K562 (cell line): ENCODE measurements at regions not wholly inside any gene's neighbourhood (a gene's known extent, or its start where the extent isn't known, plus 50 kb on each side); places are given as distances from the start of the nearest gene placed in this dataset.

Source experiments
- ATAC-seq: fragments of 200-7000 bp; cut with Tn5 transposase; 3 replicates; pipeline ENCODE4 v1.9.1; 2020; ENCODE audit warnings: moderate library complexity
- BruUV-seq: library from RNA; stranded (reverse); fragments of 400-500 nt; replicated peaks from 2 replicates; lab custom pipeline; 2021; lab: Mats Ljungman, UMichigan
- CTCF ChIA-PET: fragments of 300-600 bp; formaldehyde crosslinking; extraction: SDS; loops from one replicate; lab custom pipeline; 2021; ENCODE audit warnings: low intra/inter-chr PET ratio; lab: Yijun Ruan, JAX
- POLR2A ChIA-PET: fragments of 300-600, 350-650 bp; sonication (Branson Sonifier 250); formaldehyde crosslinking; extraction: SDS; loops from one replicate; lab custom pipeline; 2021; ENCODE audit warnings: antibody characterized with exemption, inconsistent platforms; lab: Yijun Ruan, JAX
- DNase-seq, 4 experiments: peaks; one replicate each; pipeline versions ENCODE4 v3.0.0 to v3.0.0-alpha.2; 2011 to 2018; ENCODE audit warnings: low spot score in 3 of 4, mixed read lengths in 3 of 4; ENCODE audit errors: extremely low read depth in 1 of 4
- FAIRE-seq: peaks from 2 replicates; lab custom pipeline; 2011; peaks lifted over from hg19 to GRCh38; lab: Jason Lieb, UNC
- H2AFZ ChIP-seq: 2 replicates; pipeline ENCODE4 v1.6.0; 2011; ENCODE audit warnings: low read depth, low read length, control low read depth, inconsistent platforms
- H3K27ac ChIP-seq: fragments of 200-600 bp; 3 replicates; pipeline ENCODE4 v1.8.0; 2011; ENCODE audit warnings: low read depth, mild to moderate bottlenecking, control low read depth, inconsistent platforms, low read length, moderate library complexity, mixed read lengths; ENCODE audit errors: extremely low read depth
- H3K27me3 ChIP-seq, 2 experiments: fragments of 300-600 bp in 1 of 2; 2 replicates in 1 of 2; 3 replicates in 1 of 2; pipeline versions ENCODE4 v1.6.0 to v1.8.0; 2011; ENCODE audit warnings: inconsistent platforms in 2 of 2, low read length in 2 of 2, mild to moderate bottlenecking in 1 of 2, mixed read lengths in 1 of 2, moderate library complexity in 1 of 2; ENCODE audit not compliant: control insufficient read depth in 2 of 2, insufficient read depth in 2 of 2
- H3K36me3 ChIP-seq: fragments of 300-600 bp; 3 replicates; pipeline ENCODE4 v1.8.0; 2011; ENCODE audit warnings: mild to moderate bottlenecking, low read length, inconsistent platforms; ENCODE audit not compliant: control insufficient read depth, insufficient read depth
- H3K4me1 ChIP-seq, 2 experiments: fragments of 200-600 bp in 1 of 2; replicated peaks in 1 of 2; 2 replicates in 1 of 2; 3 replicates in 1 of 2; pipeline versions ENCODE4 v1.5.1 to v1.8.0; 2011; ENCODE audit warnings: inconsistent platforms in 2 of 2, low read length in 2 of 2, mild to moderate bottlenecking in 1 of 2, mixed read lengths in 1 of 2, moderate library complexity in 1 of 2; ENCODE audit not compliant: control insufficient read depth in 2 of 2, insufficient read depth in 2 of 2
- H3K4me2 ChIP-seq: 2 replicates; pipeline ENCODE4 v1.6.1; 2011; ENCODE audit warnings: low read length, control low read depth, inconsistent platforms, mixed read lengths; ENCODE audit not compliant: insufficient read depth
- H3K4me3 ChIP-seq: fragments of 200-600 bp; sonication (generic), shearing (Covaris generic); 2 replicates; pipeline ENCODE4 v1.5.1; 2016; ENCODE audit warnings: control low read depth, inconsistent platforms
- H3K79me2 ChIP-seq: fragments of 200-600 bp; 3 replicates; pipeline ENCODE4 v1.8.0; 2011; ENCODE audit warnings: low read length, inconsistent platforms; ENCODE audit not compliant: control insufficient read depth, insufficient read depth
- H3K9ac ChIP-seq, 2 experiments: 2 replicates each; pipeline versions ENCODE4 v1.6.0 to v1.6.1; 2011; ENCODE audit warnings: low read depth in 2 of 2, low read length in 2 of 2, control low read depth in 1 of 2, inconsistent platforms in 1 of 2, mild to moderate bottlenecking in 1 of 2, mixed read lengths in 1 of 2; ENCODE audit not compliant: insufficient read depth in 1 of 2
- H3K9me1 ChIP-seq: one replicate; pipeline ENCODE4 v1.6.0; 2011; ENCODE audit warnings: inconsistent platforms, mild to moderate bottlenecking, low read length, moderate library complexity; ENCODE audit not compliant: control insufficient read depth, insufficient read depth
- H3K9me3 ChIP-seq: replicated peaks from 2 replicates; pipeline ENCODE4 v1.5.1; 2011; ENCODE audit warnings: low read depth, low read length, inconsistent platforms; ENCODE audit not compliant: control insufficient read depth, insufficient read depth
- H4K20me1 ChIP-seq: replicated peaks from 2 replicates; pipeline ENCODE4 v1.6.1; 2011; ENCODE audit warnings: low read length, inconsistent platforms, mixed read lengths; ENCODE audit not compliant: control insufficient read depth, insufficient read depth
- ATF4 ChIP-seq: fragments of 450-650 bp; formaldehyde crosslinking; IDR thresholded peaks from 2 replicates; pipeline ENCODE4 v1.4.0; 2022; ENCODE audit warnings: mild to moderate bottlenecking, moderate library complexity
- BRD4 ChIP-seq: fragments of 200-600 bp; sonication (generic); IDR thresholded peaks from 2 replicates; pipeline ENCODE4 v1.6.1; 2017; ENCODE audit warnings: inconsistent platforms
- CSDE1 ChIP-seq, 2 experiments: fragments of 450-650 bp; IDR thresholded peaks; 2 replicates each; pipeline ENCODE4 v1.6.1; 2016; ENCODE audit warnings: mild to moderate bottlenecking in 1 of 2
- DIDO1 ChIP-seq: fragments of 450-650 bp; IDR thresholded peaks from 2 replicates; pipeline ENCODE4 v1.6.1; 2016; ENCODE audit warnings: low read depth, missing biosample characterization, missing genetic modification characterization
- LARP7 ChIP-seq: fragments of 450-650 bp; IDR thresholded peaks from 2 replicates; pipeline ENCODE4 v1.6.1; 2016
- NR2F6 ChIP-seq: fragments of 450-650 bp; formaldehyde crosslinking; IDR thresholded peaks from 2 replicates; pipeline ENCODE4 v1.4.0; 2020; ENCODE audit warnings: mild to moderate bottlenecking
- U2AF2 ChIP-seq: fragments of 200-400 bp; formaldehyde crosslinking; optimal IDR thresholded peaks from 2 replicates; pipeline ENCODE3; 2017; ENCODE audit warnings: low read depth, mild to moderate bottlenecking, low read length
- USF2 ChIP-seq: sonication (generic); formaldehyde crosslinking; IDR thresholded peaks from 2 replicates; pipeline ENCODE4 v1.5.0; 2020; ENCODE audit warnings: missing genetic modification reagents
- ZEB2 ChIP-seq: fragments of 450-650 bp; IDR thresholded peaks from 2 replicates; pipeline ENCODE4 v1.6.1; 2016
- ZNF408 ChIP-seq: fragments of 250-450 bp; sonication (Bioruptor Pico); IDR thresholded peaks from 2 replicates; pipeline ENCODE4 v1.4.0; 2020; ENCODE audit warnings: low read depth, mild to moderate bottlenecking, moderate library complexity
- WGBS: fragments of 100-300 bp; shearing (Covaris generic); methylation state at CpG from one replicate; pipeline ENCODE4 v1.1.6; 2016; ENCODE audit warnings: low coverage, mixed read lengths; ENCODE audit not compliant: insufficient coverage; ENCODE audit errors: missing lambda C conversion rate; 5-methylcytosine and 5-hydroxymethylcytosine counted together
- in situ Hi-C: fragments of 300-500 bp; cut with MboI; formaldehyde crosslinking; loops from 4 replicates; pipeline ENCODE4 v1.15.0; 2018; ENCODE audit warnings: inconsistent platforms, mixed read lengths
- intact Hi-C: fragments of 100-400 bp; cut with micrococcal nuclease; formaldehyde crosslinking; loops from 2 replicates; pipeline ENCODE4 v1.14.2; 2022
- TF ChIP-seq, protein P1 (sequence below): fragments of 250-450 bp; sonication (Bioruptor Pico); IDR thresholded peaks from 2 replicates; pipeline ENCODE4 v1.5.0; 2021; ENCODE audit warnings: mild to moderate bottlenecking, moderate library complexity

GRCh38 chr2:144984038-144984437 lies 464.1 kb upstream of the ZEB2 start:
- DNase-seq, result no peak
- no peaks in the 10 kb centered on the region for H3K27me3 ChIP-seq
- CTCF ChIA-PET, result no interaction called here
- in situ Hi-C loops, result no loop called here
- H3K36me3 ChIP-seq, result no peaks in the 10 kb centered on the region
- FAIRE-seq, result no peak
- H3K4me2 ChIP-seq, result no peak overlapping the region
- intact Hi-C loops, result no loop called here
- no peaks in the 10 kb centered on the region for H3K9me3 ChIP-seq
- no TSS peak for BruUV-seq
- no peaks in the 10 kb centered on the region for H3K4me1 ChIP-seq
- WGBS, result 39% methylated on average over 1 of the region's 1 CpG
- H3K79me2 ChIP-seq, result no peaks in the 10 kb centered on the region
- no peak overlapping the region for H3K9ac ChIP-seq
- no peaks in the 10 kb centered on the region for H3K9me1 ChIP-seq
- TF ChIP-seq ATF4 (CRISPR knock-in tag) (no peak), USF2 (CRISPR knock-in tag) (no peak), CSDE1 (IDR thresholded peaks at IDR 0.05) (no peak), LARP7 (no peak), DIDO1 (tag) (no peak), U2AF2 (no peak), ZNF408 (CRISPR knock-in tag) (no peak), ZEB2 (no peak), NR2F6 (no peak), BRD4 (no peak)
- TF ChIP-seq, protein P1, sequence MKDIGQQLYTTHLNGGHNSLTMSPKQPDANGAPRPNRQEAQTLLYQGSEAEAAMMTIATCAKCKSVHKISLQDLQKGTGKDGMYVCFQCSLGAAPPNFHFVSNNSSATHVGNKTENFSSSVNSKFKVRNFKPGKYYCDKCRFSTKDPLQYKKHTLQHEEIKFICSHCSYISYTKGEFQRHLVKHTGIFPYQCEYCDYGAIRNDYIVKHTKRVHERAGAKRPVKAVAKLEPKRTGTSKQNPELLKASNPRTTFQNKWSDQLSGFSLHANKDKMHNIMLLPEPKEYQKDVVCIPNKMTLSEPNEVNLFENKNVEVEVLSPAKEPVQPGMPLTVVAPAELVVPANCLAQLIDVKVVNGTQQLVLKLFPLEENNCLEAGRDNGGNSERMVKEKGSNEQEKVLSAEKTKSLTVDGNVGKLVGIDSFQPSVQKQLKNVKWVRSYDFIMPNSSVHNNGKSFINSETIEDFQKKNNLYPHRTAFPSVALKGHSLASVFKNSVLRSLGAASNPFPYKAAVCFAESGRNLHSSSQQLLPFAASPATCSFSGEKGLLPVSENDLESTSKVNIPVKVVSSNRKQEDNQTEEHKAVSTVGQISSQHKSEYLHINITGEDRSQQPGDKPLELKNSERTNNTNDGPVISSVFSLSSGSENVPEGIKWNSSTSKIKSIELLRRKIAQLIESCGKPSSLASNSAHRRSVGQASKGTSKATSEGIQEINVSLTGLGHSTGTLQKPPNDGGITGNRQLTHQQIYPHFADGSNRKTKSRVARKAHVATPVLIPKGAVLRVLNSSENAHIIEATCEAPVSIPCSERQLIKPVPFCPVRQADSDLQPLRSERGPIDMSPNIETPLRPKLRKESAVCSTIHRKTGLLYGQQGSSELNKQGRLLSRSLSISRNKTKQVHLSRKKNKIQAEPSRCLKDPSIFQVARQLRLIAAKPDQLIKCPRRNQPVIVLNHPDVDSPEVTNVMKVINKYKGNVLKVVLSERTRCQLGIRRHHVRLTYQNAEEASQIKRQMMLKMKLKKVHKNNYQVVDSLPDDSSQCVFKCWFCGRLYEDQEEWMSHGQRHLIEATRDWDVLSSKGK (CRISPR knock-in tag), result no peak
- TF ChIP-seq, all 486 proteins: peak for 0
- POLR2A ChIA-PET, result no interaction called here
- Histone ChIP-seq H4K20me1 (no peaks in the 10 kb centered on the region), H3K27ac (no peak overlapping the region), H2AFZ (no peak overlapping the region), H3K4me3 (no peak overlapping the region)
- ATAC-seq, result no peak
